Loucy (cell line): ENCODE measurements at regions not wholly inside any gene's neighbourhood (a gene's known extent, or its start where the extent isn't known, plus 50 kb on each side); places are given as distances from the start of the nearest gene placed in this dataset.
"Not testable (repeated sequence)": the region's sequence is repeated elsewhere in the genome, so short reads cannot be mapped to it uniquely, and the experiment has no call there.

Source experiments
- H2AFZ ChIP-seq: fragments of 200-600 bp; sonication (generic); 2 replicates; pipeline ENCODE4 v1.6.0; 2016; ENCODE audit warnings: antibody characterized with exemption, mild to moderate bottlenecking, low read length, moderate library complexity
- H3F3A ChIP-seq: fragments of 200-600 bp; 2 replicates; pipeline ENCODE4 v1.6.0; 2016; ENCODE audit warnings: antibody characterized with exemption, low read depth, mild to moderate bottlenecking
- H3K27me3 ChIP-seq: fragments of 200-600 bp; sonication (generic); 2 replicates; pipeline ENCODE4 v1.6.1; 2014; ENCODE audit warnings: low read length, mild to moderate bottlenecking; ENCODE audit not compliant: insufficient read depth, poor library complexity, severe bottlenecking
- H3K36me3 ChIP-seq: fragments of 200-600 bp; sonication (generic); 2 replicates; pipeline ENCODE4 v1.6.1; 2016; ENCODE audit warnings: low read length; ENCODE audit not compliant: insufficient read depth
- H3K4me1 ChIP-seq: fragments of 200-600 bp; sonication (generic); 2 replicates; pipeline ENCODE4 v1.5.1; 2014; ENCODE audit warnings: low read length, mild to moderate bottlenecking; ENCODE audit not compliant: insufficient read depth, poor library complexity, severe bottlenecking
- H3K4me2 ChIP-seq: fragments of 200-600 bp; sonication (generic); 2 replicates; pipeline ENCODE4 v1.6.0; 2014; ENCODE audit warnings: antibody characterized with exemption, low read length, low read depth, mild to moderate bottlenecking; ENCODE audit not compliant: poor library complexity, severe bottlenecking
- H3K4me3 ChIP-seq: fragments of 200-600 bp; sonication (generic); 2 replicates; pipeline ENCODE4 v1.5.1; 2014; ENCODE audit warnings: low read length, mild to moderate bottlenecking, mixed read lengths; ENCODE audit not compliant: poor library complexity, severe bottlenecking
- H3K79me2 ChIP-seq: fragments of 200-600 bp; sonication (generic); 2 replicates; pipeline ENCODE4 v1.6.1; 2014; ENCODE audit warnings: low read length; ENCODE audit not compliant: insufficient read depth
- H3K9ac ChIP-seq: fragments of 200-600 bp; sonication (generic); 2 replicates; pipeline ENCODE4 v1.6.0; 2014; ENCODE audit warnings: mild to moderate bottlenecking, low read depth, low read length, moderate library complexity; ENCODE audit not compliant: poor library complexity, severe bottlenecking
- H3K9me2 ChIP-seq: fragments of 200-600 bp; sonication (generic); replicated peaks from 2 replicates; pipeline ENCODE4 v1.6.1; 2016; ENCODE audit warnings: low read depth, low read length, mixed read lengths
- H3K9me3 ChIP-seq: fragments of 200-600 bp; sonication (generic); 2 replicates; pipeline ENCODE4 v1.6.1; 2014; ENCODE audit warnings: mild to moderate bottlenecking, antibody characterized with exemption, low read length, low read depth; ENCODE audit not compliant: insufficient read depth
- H4K20me1 ChIP-seq: fragments of 200-600 bp; sonication (generic); 2 replicates; pipeline ENCODE4 v1.6.0; 2014; ENCODE audit warnings: antibody characterized with exemption, low read length, mild to moderate bottlenecking; ENCODE audit not compliant: insufficient read depth, poor library complexity, severe bottlenecking
- CTCF ChIP-seq: fragments of 200-600 bp; sonication (generic); conservative IDR thresholded peaks from 2 replicates; pipeline ENCODE4 v1.5.1; 2014; ENCODE audit warnings: mild to moderate bottlenecking, antibody characterized with exemption, low read length
- EZH2phosphoT487 ChIP-seq: fragments of 200-600 bp; IDR thresholded peaks from 2 replicates; pipeline ENCODE4 v1.6.1; 2018; ENCODE audit warnings: antibody characterized with exemption, mild to moderate bottlenecking, moderate library complexity, borderline replicate concordance

GRCh38 chr7:8885480-8886000 is 452.1 kb downstream of the NXPH1 start:
- Histone ChIP-seq H3F3A (no peaks in the 10 kb centered on the region), H3K4me2 (no peak overlapping the region), H3K36me3 (no peaks in the 10 kb centered on the region), H2AFZ (no peak overlapping the region), H4K20me1 (no peaks in the 10 kb centered on the region), H3K4me1 (no peaks in the 10 kb centered on the region), H3K9ac (no peak overlapping the region), H3K4me3 (no peak overlapping the region), H3K79me2 (no peaks in the 10 kb centered on the region), H3K27me3 (no peaks in the 10 kb centered on the region), H3K9me3 (no peaks in the 10 kb centered on the region), H3K9me2 (no peaks in the 10 kb centered on the region)
- TF ChIP-seq CTCF (no peak), EZH2phosphoT487 (no peak)

- H3K79me2 ChIP-seq, H3K4me3 ChIP-seq, H3K9ac ChIP-seq, H3K27me3 ChIP-seq, H3K4me1 ChIP-seq, H2AFZ ChIP-seq, H4K20me1 ChIP-seq, H3F3A ChIP-seq, H3K9me3 ChIP-seq, H3K36me3 ChIP-seq, H3K4me2 ChIP-seq, H3K9me2 ChIP-seq: not testable (repeated sequence)
These were observed 456.9 kb downstream of the NXPH1 start for GRCh38 chr7:8890346-8890745.

- Histone ChIP-seq H3K4me1 (no peaks in the 10 kb centered on the region), H4K20me1 (no peaks in the 10 kb centered on the region), H2AFZ (no peak overlapping the region), H3F3A (no peaks in the 10 kb centered on the region), H3K4me3 (no peak overlapping the region), H3K36me3 (no peaks in the 10 kb centered on the region), H3K9me2 (no peaks in the 10 kb centered on the region), H3K9me3 (no peaks in the 10 kb centered on the region), H3K79me2 (no peaks in the 10 kb centered on the region), H3K27me3 (no peaks in the 10 kb centered on the region), H3K9ac (no peak overlapping the region), H3K4me2 (no peak overlapping the region)
- TF ChIP-seq EZH2phosphoT487 (no peak), CTCF (no peak)
These were observed 460.4 kb downstream of the NXPH1 start for GRCh38 chr7:8893775-8894174.

- TF ChIP-seq EZH2phosphoT487 (no peak), CTCF (no peak)
- H3K79me2 ChIP-seq, result no peaks in the 10 kb centered on the region
- no peaks in the 10 kb centered on the region for H4K20me1 ChIP-seq
- no peaks in the 10 kb centered on the region for H3K4me1 ChIP-seq
- no peaks in the 10 kb centered on the region for H3K27me3 ChIP-seq
- H2AFZ ChIP-seq, result no peak overlapping the region
- no peak overlapping the region for H3K4me3 ChIP-seq
- H3K4me2 ChIP-seq, result no peak overlapping the region
- no peaks in the 10 kb centered on the region for H3K36me3 ChIP-seq
- no peaks in the 10 kb centered on the region for H3K9me3 ChIP-seq
- H3K9ac ChIP-seq, result no peak overlapping the region
- no peaks in the 10 kb centered on the region for H3F3A ChIP-seq
- no peaks in the 10 kb centered on the region for H3K9me2 ChIP-seq
These were observed 473.1 kb downstream of the NXPH1 start for GRCh38 chr7:8906396-8907075.
